ENCODE measurements at regions not wholly inside any gene's neighbourhood (a gene's known extent, or its start where the extent isn't known, plus 50 kb on each side); places are given as distances from the start of the nearest gene placed in this dataset.

DNA sequence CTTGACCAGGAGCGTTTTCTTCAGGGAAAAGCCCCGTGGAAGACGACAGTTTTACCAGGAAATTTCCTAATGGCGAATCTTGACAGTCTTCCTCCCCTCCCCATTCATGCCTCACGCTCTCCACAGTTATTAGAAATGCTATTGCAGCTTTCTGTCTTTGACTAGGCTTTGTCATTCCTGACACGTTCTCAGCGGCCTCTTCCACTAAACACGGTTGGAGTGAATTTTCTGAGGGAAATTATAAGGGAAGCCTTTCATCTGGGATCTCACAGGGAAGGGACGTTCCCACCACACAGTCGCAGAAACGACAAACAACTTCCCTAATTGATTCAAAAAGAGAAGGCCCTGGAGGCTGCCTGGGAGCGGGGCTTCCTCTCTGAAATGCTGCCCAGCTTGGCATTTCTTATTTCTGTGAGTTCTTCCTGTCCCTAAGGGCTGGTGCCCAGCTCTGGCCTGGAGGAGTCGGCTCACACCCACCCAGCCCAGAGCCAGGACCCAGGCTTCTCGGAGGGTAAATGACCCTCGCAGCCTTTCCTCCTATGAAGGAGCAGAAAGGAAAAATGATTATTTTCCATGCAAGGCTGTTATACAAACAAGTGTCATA is 57.1 kb upstream of the PPP1R26 start:
- no peaks in the 10 kb centered on the region for H3K9me1 ChIP-seq (ENCODE audit: control insufficient read depth, insufficient read depth, low read length)
- FAIRE-seq: no peak
- no peak for ATAC-seq
- in situ Hi-C loops (cut with MboI) (no loop called here), intact Hi-C loops (cut with micrococcal nuclease) (loop anchor here (5.0 kb wide), 1 partner anchor 55 kb away; the partner anchor contains the start of gene PPP1R26)
- H3K4me3 ChIP-seq: no peak overlapping the region
- ChIA-PET POLR2A (interaction anchor here (1.0 kb wide), 1 partner anchor 18 kb away, joined by 4 read pairs; no protein-coding TSS in a partner anchor), CTCF (ENCODE audit: low intra/inter-chr PET ratio) (no interaction called here)
- H3K79me2 ChIP-seq (ENCODE audit: control insufficient read depth, insufficient read depth, low read length): no peaks in the 10 kb centered on the region
- H3K36me3 ChIP-seq (ENCODE audit: control insufficient read depth, insufficient read depth, low read length): no peaks in the 10 kb centered on the region
- H4K20me1 ChIP-seq (replicated peaks; ENCODE audit: control insufficient read depth, insufficient read depth, low read length): no peaks in the 10 kb centered on the region
- peak in 1 of 4 experiments; percentile 3 for DNase-seq (ENCODE audit: extremely low read depth in 1 of 4, low spot score in 3 of 4)
- 51% methylated on average over 15 of the region's 15 CpGs for whole genome bisulfite sequencing (ENCODE audit: insufficient coverage, low coverage, missing lambda C conversion rate)
- no peaks in the 10 kb centered on the region for H3K9me3 ChIP-seq (replicated peaks; ENCODE audit: control insufficient read depth, insufficient read depth, low read depth, low read length)
- 0 out of 3 replicates have a peak overlapping the region, but pooled peaks have one; percentile 30 for H3K27ac ChIP-seq (ENCODE audit: extremely low read depth, low read depth, low read length)
- TF ChIP-seq, protein P1, sequence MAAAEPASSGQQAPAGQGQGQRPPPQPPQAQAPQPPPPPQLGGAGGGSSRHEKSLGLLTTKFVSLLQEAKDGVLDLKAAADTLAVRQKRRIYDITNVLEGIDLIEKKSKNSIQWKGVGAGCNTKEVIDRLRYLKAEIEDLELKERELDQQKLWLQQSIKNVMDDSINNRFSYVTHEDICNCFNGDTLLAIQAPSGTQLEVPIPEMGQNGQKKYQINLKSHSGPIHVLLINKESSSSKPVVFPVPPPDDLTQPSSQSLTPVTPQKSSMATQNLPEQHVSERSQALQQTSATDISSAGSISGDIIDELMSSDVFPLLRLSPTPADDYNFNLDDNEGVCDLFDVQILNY (CRISPR knock-in tag; IDR thresholded peaks at IDR 0.05): no peak
- TF ChIP-seq HCFC1 (IDR thresholded peaks at IDR 0.05; ENCODE audit: low read depth, low read length) (no peak), MYBL2 (IDR thresholded peaks at IDR 0.05; ENCODE audit: low read depth) (no peak), MYBL2 (CRISPR knock-in tag; IDR thresholded peaks at IDR 0.05; ENCODE audit: borderline replicate concordance) (no peak), NRF1 (conservative IDR thresholded peaks at IDR 0.05 in 1 of 2, IDR thresholded peaks at IDR 0.05 in 1 of 2) (no peak), PHB2 (IDR thresholded peaks at IDR 0.05; ENCODE audit: low read depth) (no peak), CEBPB (tag; IDR thresholded peaks at IDR 0.05) (no peak), ZC3H8 (IDR thresholded peaks at IDR 0.05) (no peak), NFE2 (IDR thresholded peaks at IDR 0.05; ENCODE audit: low read depth) (no peak), ZNF57 (CRISPR knock-in tag; IDR thresholded peaks at IDR 0.05) (no peak), ZSCAN32 (CRISPR knock-in tag; IDR thresholded peaks at IDR 0.05) (no peak), ZSCAN29 (IDR thresholded peaks at IDR 0.05) (no peak), MAZ (CRISPR knock-in tag; conservative IDR thresholded peaks at IDR 0.05 in 1 of 2, IDR thresholded peaks at IDR 0.05 in 1 of 2) (no peak)
- TF ChIP-seq, protein P2, sequence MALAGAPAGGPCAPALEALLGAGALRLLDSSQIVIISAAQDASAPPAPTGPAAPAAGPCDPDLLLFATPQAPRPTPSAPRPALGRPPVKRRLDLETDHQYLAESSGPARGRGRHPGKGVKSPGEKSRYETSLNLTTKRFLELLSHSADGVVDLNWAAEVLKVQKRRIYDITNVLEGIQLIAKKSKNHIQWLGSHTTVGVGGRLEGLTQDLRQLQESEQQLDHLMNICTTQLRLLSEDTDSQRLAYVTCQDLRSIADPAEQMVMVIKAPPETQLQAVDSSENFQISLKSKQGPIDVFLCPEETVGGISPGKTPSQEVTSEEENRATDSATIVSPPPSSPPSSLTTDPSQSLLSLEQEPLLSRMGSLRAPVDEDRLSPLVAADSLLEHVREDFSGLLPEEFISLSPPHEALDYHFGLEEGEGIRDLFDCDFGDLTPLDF (CRISPR knock-in tag; IDR thresholded peaks at IDR 0.05): no peak
- H2AFZ ChIP-seq (ENCODE audit: low read depth, low read length): peak overlapping the region; percentile 26
- peaks cover 9 to 19% of the 10 kb centered on the region in 2 experiments for H3K4me1 ChIP-seq (replicated peaks in 1 of 2; ENCODE audit: control insufficient read depth in 2 of 2, insufficient read depth in 2 of 2, low read length in 2 of 2)
- peak overlapping the region in 1 of 2 experiments; percentile 71; a peak in 1 of 4 replicates for H3K9ac ChIP-seq (ENCODE audit: insufficient read depth in 1 of 2, low read depth in 2 of 2, low read length in 2 of 2)
- H3K27me3 ChIP-seq (ENCODE audit: control insufficient read depth in 2 of 2, insufficient read depth in 2 of 2, low read length in 2 of 2): no peaks in the 10 kb centered on the region
- H3K4me2 ChIP-seq (ENCODE audit: insufficient read depth, low read length): no peak overlapping the region
- BruUV-seq (replicated peaks): no TSS peak

Measured in K562 (cell line).